H1 (cell line): ENCODE measurements at regions not wholly inside any gene's neighbourhood (a gene's known extent, or its start where the extent isn't known, plus 50 kb on each side); places are given as distances from the start of the nearest gene placed in this dataset.

Source experiments
- CTCF ChIA-PET: fragments of 300-600 bp; sonication (Branson Sonifier 250); formaldehyde crosslinking; loops from one replicate; lab custom pipeline; 2021; ENCODE audit not compliant: partially characterized antibody; lab: Charles Lee
- POLR2A ChIA-PET: fragments of 300-600 bp; sonication (Branson Sonifier 250); formaldehyde crosslinking; loops from one replicate; lab custom pipeline; 2021; ENCODE audit warnings: inconsistent platforms; ENCODE audit not compliant: partially characterized antibody; lab: Charles Lee
- DNase-seq, 2 experiments: peaks; one replicate each; pipeline versions ENCODE4 v3.0.0 to v3.0.0-alpha.2; 2010 to 2022; ENCODE audit warnings: low spot score in 2 of 2, low read depth in 1 of 2, mixed read lengths in 1 of 2
- FAIRE-seq: peaks from 2 replicates; lab custom pipeline; 2011; peaks lifted over from hg19 to GRCh38; lab: Jason Lieb, UNC
- H2AFZ ChIP-seq: 2 replicates; pipeline ENCODE4 v1.8.1; 2012; ENCODE audit warnings: low read length, inconsistent platforms
- H2AK5ac ChIP-seq: 2 replicates; pipeline ENCODE4 v1.6.1; 2013; ENCODE audit warnings: low read depth, low read length
- H2BK120ac ChIP-seq: replicated peaks from 2 replicates; pipeline ENCODE3; 2013; ENCODE audit warnings: low read depth, low read length, inconsistent platforms
- H2BK12ac ChIP-seq: 2 replicates; pipeline ENCODE4 v1.6.1; 2013; ENCODE audit warnings: low read depth, low read length
- H2BK15ac ChIP-seq: 2 replicates; pipeline ENCODE4 v1.6.1; 2013; ENCODE audit warnings: low read length
- H2BK20ac ChIP-seq: 2 replicates; pipeline ENCODE4 v1.6.1; 2013; ENCODE audit warnings: low read length
- H2BK5ac ChIP-seq: 2 replicates; pipeline ENCODE4 v1.6.1; 2013; ENCODE audit warnings: low read depth, low read length
- H3K14ac ChIP-seq: 2 replicates; pipeline ENCODE4 v1.6.1; 2013; ENCODE audit warnings: inconsistent platforms; ENCODE audit not compliant: insufficient read length
- H3K18ac ChIP-seq: 2 replicates; pipeline ENCODE4 v1.6.1; 2013; ENCODE audit warnings: low read length; ENCODE audit errors: extremely low read depth
- H3K23ac ChIP-seq: 2 replicates; pipeline ENCODE4 v1.6.1; 2013; ENCODE audit warnings: inconsistent platforms; ENCODE audit not compliant: insufficient read length
- H3K23me2 ChIP-seq: 2 replicates; pipeline ENCODE4 v1.6.1; 2013; ENCODE audit warnings: low read depth, low read length
- H3K27ac ChIP-seq: 2 replicates; pipeline ENCODE4 v1.6.1; 2011; ENCODE audit warnings: low read depth, low read length, inconsistent platforms
- H3K27me3 ChIP-seq, 4 experiments: replicated peaks in 1 of 4; 1 replicate in 1 of 4; 2 replicates in 3 of 4; pipeline versions ENCODE4 v1.6.1 to v1.8.1; 2011 to 2013; ENCODE audit warnings: low read length in 3 of 4, mild to moderate bottlenecking in 3 of 4, inconsistent platforms in 2 of 4, mixed read lengths in 2 of 4, moderate library complexity in 1 of 4; ENCODE audit not compliant: control insufficient read depth in 3 of 4, insufficient read depth in 3 of 4; ENCODE audit errors: extremely low read depth in 1 of 4
- H3K36me3 ChIP-seq, 4 experiments: 2 replicates each; pipeline versions ENCODE4 v1.6.1 to v1.8.1; 2011 to 2013; ENCODE audit warnings: mild to moderate bottlenecking in 4 of 4, low read length in 3 of 4, moderate library complexity in 2 of 4, control low read depth in 1 of 4, inconsistent platforms in 1 of 4; ENCODE audit not compliant: insufficient read depth in 4 of 4, control insufficient read depth in 2 of 4
- H3K4ac ChIP-seq: replicated peaks from 2 replicates; pipeline ENCODE3; 2013; ENCODE audit warnings: low read length, low read depth, mixed read lengths, inconsistent platforms; ENCODE audit not compliant: insufficient read length
- H3K4me1 ChIP-seq, 4 experiments: replicated peaks in 1 of 4; 1 replicate in 1 of 4; 2 replicates in 3 of 4; pipeline versions ENCODE4 v1.6.1 to v1.8.1; 2011 to 2013; ENCODE audit warnings: low read length in 3 of 4, inconsistent platforms in 2 of 4, mixed read lengths in 1 of 4; ENCODE audit not compliant: insufficient read depth in 4 of 4, control insufficient read depth in 3 of 4
- H3K4me2 ChIP-seq, 2 experiments: 2 replicates each; pipeline versions ENCODE4 v1.6.1 to v1.8.1; 2011 to 2013; ENCODE audit warnings: low read depth in 2 of 2, low read length in 2 of 2, control low read depth in 1 of 2, inconsistent platforms in 1 of 2, mild to moderate bottlenecking in 1 of 2; ENCODE audit not compliant: insufficient read depth in 1 of 2
- H3K4me3 ChIP-seq, 4 experiments: fragments of 200-600, 300-600 bp in 1 of 4; sonication (generic), shearing (Covaris generic), sonication (Bioruptor Twin) in 1 of 4; 2 replicates each; pipeline versions ENCODE4 v1.5.1 to v1.8.1; 2011 to 2016; ENCODE audit warnings: low read length in 4 of 4, low read depth in 3 of 4, control low read depth in 2 of 4, inconsistent platforms in 2 of 4, mild to moderate bottlenecking in 2 of 4, mixed read lengths in 1 of 4, moderate library complexity in 1 of 4; ENCODE audit not compliant: insufficient read depth in 2 of 4; ENCODE audit errors: extremely low read depth in 1 of 4
- H3K56ac ChIP-seq: replicated peaks from 2 replicates; pipeline ENCODE3; 2013; ENCODE audit warnings: low read depth, mild to moderate bottlenecking, mixed read lengths, low read length, inconsistent platforms; ENCODE audit not compliant: insufficient read length
- H3K79me1 ChIP-seq: 2 replicates; pipeline ENCODE4 v1.6.1; 2013; ENCODE audit warnings: low read depth, low read length, control low read depth
- H3K79me2 ChIP-seq, 2 experiments: 2 replicates each; pipeline versions ENCODE4 v1.6.1 to v1.8.1; 2012 to 2013; ENCODE audit warnings: low read length in 2 of 2, mild to moderate bottlenecking in 2 of 2, inconsistent platforms in 1 of 2; ENCODE audit not compliant: insufficient read depth in 2 of 2, control insufficient read depth in 1 of 2
- H3K9ac ChIP-seq, 4 experiments: replicated peaks in 1 of 4; 1 replicate in 1 of 4; 2 replicates in 3 of 4; pipeline versions ENCODE4 v1.6.1 to v1.8.1; 2011 to 2013; ENCODE audit warnings: low read depth in 3 of 4, low read length in 3 of 4, control low read depth in 2 of 4, mild to moderate bottlenecking in 2 of 4, moderate library complexity in 2 of 4, inconsistent platforms in 1 of 4; ENCODE audit errors: extremely low read depth in 1 of 4
- H3K9me3 ChIP-seq, 2 experiments: 2 replicates each; pipeline versions ENCODE4 v1.6.1 to v1.8.1; 2012 to 2013; ENCODE audit warnings: mild to moderate bottlenecking in 2 of 2, moderate library complexity in 2 of 2, control low read depth in 1 of 2, inconsistent platforms in 1 of 2, low read depth in 1 of 2, low read length in 1 of 2, mixed read lengths in 1 of 2; ENCODE audit not compliant: insufficient read depth in 2 of 2
- H4K20me1 ChIP-seq, 2 experiments: replicated peaks in 1 of 2; 2 replicates each; pipeline versions ENCODE3 to v1.8.1; 2011 to 2013; ENCODE audit warnings: inconsistent platforms in 2 of 2, low read length in 2 of 2, mild to moderate bottlenecking in 1 of 2; ENCODE audit not compliant: insufficient read depth in 2 of 2, control insufficient read depth in 1 of 2
- H4K5ac ChIP-seq: 2 replicates; pipeline ENCODE4 v1.6.1; 2013; ENCODE audit warnings: low read length, low read depth, mixed read lengths, inconsistent platforms; ENCODE audit not compliant: insufficient read length
- H4K8ac ChIP-seq: 2 replicates; pipeline ENCODE4 v1.8.0; 2013; ENCODE audit warnings: mild to moderate bottlenecking, moderate library complexity, low read length, inconsistent platforms; ENCODE audit not compliant: insufficient read depth; ENCODE audit errors: extremely low read depth
- H4K91ac ChIP-seq: replicated peaks from 2 replicates; pipeline ENCODE3; 2013; ENCODE audit warnings: low read length, mixed read lengths, inconsistent platforms; ENCODE audit not compliant: insufficient read length
- WGBS, 2 experiments: shearing (Covaris generic) in 1 of 2; methylation state at CpG; one replicate each; pipeline versions ENCODE4 v1.1.6 to v1.1.7; 2013 to 2015; ENCODE audit warnings: low lambda C conversion rate in 2 of 2, mixed read lengths in 2 of 2, inconsistent platforms in 1 of 2, low coverage in 1 of 2, missing lambda C conversion rate in 1 of 2; ENCODE audit not compliant: insufficient replicate concordance in 2 of 2, insufficient coverage in 1 of 2, insufficient read length in 1 of 2; ENCODE audit errors: extremely low coverage in 1 of 2, missing lambda C conversion rate in 1 of 2; 5-methylcytosine and 5-hydroxymethylcytosine counted together

DNA sequence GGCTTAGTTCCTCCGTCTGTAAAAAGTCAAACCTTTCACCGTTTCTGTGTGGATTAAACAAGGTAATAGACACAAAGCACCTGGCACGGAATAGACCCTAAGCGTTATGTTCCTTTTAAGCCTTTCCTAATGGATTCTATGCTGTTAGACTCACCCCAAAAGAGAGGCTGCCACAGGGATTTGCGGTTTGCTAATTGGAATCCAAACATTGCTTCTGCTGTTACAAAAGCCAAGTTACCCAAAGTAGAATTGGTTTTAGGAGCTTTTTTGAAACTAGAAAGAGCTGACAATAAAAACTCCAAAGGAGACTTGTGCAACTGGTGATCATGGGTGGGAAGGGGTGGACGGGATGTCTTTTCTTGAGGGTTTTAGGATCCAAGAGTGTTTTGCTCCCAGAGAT lies 178.0 kb downstream of the BMP7 start:
- H3K4me3 ChIP-seq: no peak overlapping the region
- H2BK5ac ChIP-seq: no peak overlapping the region
- no peak overlapping the region for H2AK5ac ChIP-seq
- no peak overlapping the region for H3K27ac ChIP-seq
- POLR2A ChIA-PET: no interaction called here
- H3K4ac ChIP-seq: no peak overlapping the region
- no peak overlapping the region for H3K14ac ChIP-seq
- H2AFZ ChIP-seq: no peak overlapping the region
- no peak overlapping the region for H4K8ac ChIP-seq
- H3K4me2 ChIP-seq: no peak overlapping the region
- H3K56ac ChIP-seq: no peak overlapping the region
- no peaks in the 10 kb centered on the region for H3K9me3 ChIP-seq
- no peak overlapping the region for H2BK12ac ChIP-seq
- CTCF ChIA-PET: interaction anchor here (5.6 kb wide), 1 partner anchor 244 kb away, joined by 37 read pairs; the partner anchor contains the start of gene SPO11
- H3K36me3 ChIP-seq: no peaks in the 10 kb centered on the region
- H3K4me1 ChIP-seq: peaks cover 0 to 6% (median 4%) of the 10 kb centered on the region in 4 experiments; a peak in 4 of 7 replicates
- H4K91ac ChIP-seq: no peak overlapping the region
- H2BK120ac ChIP-seq: no peak overlapping the region
- H3K23ac ChIP-seq: no peak overlapping the region
- H4K5ac ChIP-seq: no peak overlapping the region
- H3K79me1 ChIP-seq: no peaks in the 10 kb centered on the region
- WGBS, 2 experiments: 93% methylated on average over 6 of the region's 6 CpGs; no CpG with 5 or more reads in 1 of the 2 experiments
- DNase-seq: no peak
- FAIRE-seq: no peak
- no peaks in the 10 kb centered on the region for H3K79me2 ChIP-seq
- H3K9ac ChIP-seq: no peak overlapping the region
- no peak overlapping the region for H3K18ac ChIP-seq
- peaks cover 0 to 4% of the 10 kb centered on the region in 2 experiments for H4K20me1 ChIP-seq
- H2BK20ac ChIP-seq: no peak overlapping the region
- no peak overlapping the region for H2BK15ac ChIP-seq
- peaks cover 6% of the 10 kb centered on the region; the same call in 1 of the 2 replicates for H3K23me2 ChIP-seq
- H3K27me3 ChIP-seq: peaks cover 0 to 14% (median 7%) of the 10 kb centered on the region in 4 experiments; a peak in 5 of 7 replicates
